ENCODE measurements at regions not wholly inside any gene's neighbourhood (a gene's known extent, or its start where the extent isn't known, plus 50 kb on each side); places are given as distances from the start of the nearest gene placed in this dataset.

- TF ChIP-seq ZC3H11A (IDR thresholded peaks at IDR 0.05; ENCODE audit: low read depth, low read length) (no peak), MAFF (IDR thresholded peaks at IDR 0.05; ENCODE audit: low read length) (no peak), NR0B1 (IDR thresholded peaks at IDR 0.05; ENCODE audit: partially characterized antibody) (no peak), SIN3A (IDR thresholded peaks at IDR 0.05; ENCODE audit: borderline replicate concordance in 2 of 2, control insufficient read depth in 1 of 2, low read depth in 2 of 2, low read length in 2 of 2) (no peak), CTCF (IDR thresholded peaks at IDR 0.05 in 2 of 3, conservative IDR thresholded peaks at IDR 0.05 in 1 of 3; ENCODE audit: insufficient read depth in 2 of 3, low read depth in 1 of 3, low read length in 3 of 3) (no peak), CREB5 (CRISPR knock-in tag; IDR thresholded peaks at IDR 0.05) (no peak)
Measured at GRCh38 chr1:204802401-204803175, 68.1 kb upstream of the NFASC start.
